B cell (primary cell): ENCODE measurements at regions not wholly inside any gene's neighbourhood (a gene's known extent, or its start where the extent isn't known, plus 50 kb on each side); places are given as distances from the start of the nearest gene placed in this dataset.

Experiments used
- ATAC-seq: fragments of 200-7000 bp; cut with Tn5 transposase; one replicate; pipeline ENCODE4 v1.10.0; 2021; ENCODE audit warnings: low read depth, mild to moderate bottlenecking, moderate number of reproducible peaks, moderate library complexity
- CTCF ChIA-PET: fragments of 350-600 bp; sonication (Branson Sonifier 250); formaldehyde crosslinking; loops from one replicate; lab custom pipeline; 2021; ENCODE audit warnings: antibody characterized with exemption, inconsistent platforms; lab: Charles Lee
- POLR2A ChIA-PET: fragments of 350-600 bp; sonication (Branson Sonifier 250); formaldehyde crosslinking; loops from one replicate; lab custom pipeline; 2021; ENCODE audit warnings: antibody characterized with exemption; lab: Charles Lee
- DNase-seq: peaks from one replicate; pipeline ENCODE4 v3.0.0; 2013
- H2AFZ ChIP-seq: 2 replicates; pipeline ENCODE4 v1.6.1; 2012; ENCODE audit warnings: mild to moderate bottlenecking, low read depth, low read length; ENCODE audit not compliant: insufficient read depth, poor library complexity, severe bottlenecking
- H3K27ac ChIP-seq, 2 donors: 1 replicate in 1 of 2; 2 replicates in 1 of 2; pipeline ENCODE4 v1.5.1; 2012 to 2013; ENCODE audit warnings: low read length in 2 of 2, mild to moderate bottlenecking in 2 of 2, moderate library complexity in 1 of 2
- H3K27me3 ChIP-seq, 4 experiments: fragments of 200-600 bp in 1 of 4; sonication (generic) in 1 of 4; replicated peaks in 1 of 4; 1 replicate in 2 of 4; 2 replicates in 2 of 4; pipeline versions ENCODE4 v1.6.1 to v1.7.0; 2013 to 2016; ENCODE audit warnings: low read length in 3 of 4, mild to moderate bottlenecking in 2 of 4, mixed read lengths in 1 of 4, moderate library complexity in 1 of 4; ENCODE audit not compliant: insufficient read depth in 4 of 4, control insufficient read depth in 3 of 4; ENCODE audit errors: control extremely low read depth in 1 of 4
- H3K36me3 ChIP-seq, 2 experiments: replicated peaks in 1 of 2; 1 replicate in 1 of 2; 2 replicates in 1 of 2; pipeline versions ENCODE4 v1.6.1 to v1.7.1; 2013; ENCODE audit warnings: low read length in 1 of 2; ENCODE audit not compliant: insufficient read depth in 2 of 2, control insufficient read depth in 1 of 2; ENCODE audit errors: control extremely low read depth in 1 of 2, extremely low read depth in 1 of 2
- H3K4me1 ChIP-seq, 2 donors: fragments of 200-600 bp in 1 of 2; sonication (generic) in 1 of 2; 1 replicate in 1 of 2; 2 replicates in 1 of 2; pipeline versions ENCODE4 v1.5.1 to v1.6.1; 2013 to 2017; ENCODE audit warnings: low read length in 2 of 2; ENCODE audit not compliant: control insufficient read depth in 2 of 2, insufficient read depth in 2 of 2
- H3K4me2 ChIP-seq: replicated peaks from 2 replicates; pipeline ENCODE3; 2012; ENCODE audit warnings: mild to moderate bottlenecking, low read depth, low read length; ENCODE audit not compliant: poor library complexity, severe bottlenecking
- H3K4me3 ChIP-seq, 5 experiments: fragments of 200-600 bp in 1 of 5; sonication (generic) in 1 of 5; 1 replicate in 3 of 5; 2 replicates in 2 of 5; pipeline versions ENCODE4 v1.5.1 to v1.7.0; 2011 to 2016; ENCODE audit warnings: low read length in 4 of 5, mild to moderate bottlenecking in 4 of 5, low read depth in 2 of 5, control low read depth in 1 of 5, moderate library complexity in 1 of 5; ENCODE audit not compliant: insufficient read depth in 1 of 5; ENCODE audit errors: control extremely low read depth in 1 of 5, extremely low read depth in 1 of 5
- H3K79me2 ChIP-seq: fragments of 200-600 bp; sonication (generic); one replicate; pipeline ENCODE4 v1.6.0; 2016; ENCODE audit warnings: low read length; ENCODE audit not compliant: control insufficient read depth, insufficient read depth
- H3K9ac ChIP-seq: fragments of 200-600 bp; sonication (generic); 2 replicates; pipeline ENCODE4 v1.6.1; 2017; ENCODE audit warnings: mild to moderate bottlenecking, low read length, moderate library complexity
- H3K9me3 ChIP-seq, 3 donors: one replicate each; pipeline versions ENCODE4 v1.6.1 to v1.7.1; 2013; ENCODE audit warnings: low read length in 2 of 3; ENCODE audit not compliant: control insufficient read depth in 2 of 3, insufficient read depth in 1 of 3; ENCODE audit errors: control extremely low read depth in 1 of 3
- H4K20me1 ChIP-seq: 2 replicates; pipeline ENCODE4 v1.6.0; 2012; ENCODE audit warnings: mild to moderate bottlenecking, low read length; ENCODE audit not compliant: insufficient read depth, control insufficient read depth, poor library complexity, severe bottlenecking
- H3K27ac Mint-ChIP-seq: one replicate; pipeline ENCODE4 v1.8.0; 2021; ENCODE audit warnings: mixed read lengths
- H3K27me3 Mint-ChIP-seq: one replicate; pipeline ENCODE4 v1.8.0; 2021; ENCODE audit warnings: mixed read lengths
- H3K4me1 Mint-ChIP-seq: one replicate; pipeline ENCODE4 v1.8.0; 2021; ENCODE audit warnings: mixed read lengths
- H3K4me3 Mint-ChIP-seq: one replicate; pipeline ENCODE4 v1.8.0; 2021; ENCODE audit warnings: mixed read lengths
- H3K9me3 Mint-ChIP-seq: one replicate; pipeline ENCODE4 v1.8.0; 2022; ENCODE audit warnings: mixed read lengths; ENCODE audit not compliant: insufficient read depth
- EZH2 ChIP-seq: IDR thresholded peaks from 2 replicates; pipeline ENCODE4 v1.6.1; 2012; ENCODE audit warnings: borderline replicate concordance, low read depth, mild to moderate bottlenecking, moderate library complexity, low read length; ENCODE audit not compliant: insufficient read depth, poor library complexity, severe bottlenecking
- WGBS: methylation state at CpG from one replicate; pipeline ENCODE4 v1.1.5; 2013; ENCODE audit warnings: missing lambda C conversion rate; ENCODE audit not compliant: insufficient coverage; 5-methylcytosine and 5-hydroxymethylcytosine counted together
- intact Hi-C: fragments of 100-400 bp; cut with micrococcal nuclease; formaldehyde crosslinking; loops from one replicate; pipeline ENCODE4 v1.10.0; 2022
- TF ChIP-seq, protein P1 (sequence below): fragments of 200-600 bp; IDR thresholded peaks from one replicate; pipeline ENCODE4 v1.8.0; 2022; ENCODE audit warnings: antibody characterized with exemption, mild to moderate bottlenecking

DNA sequence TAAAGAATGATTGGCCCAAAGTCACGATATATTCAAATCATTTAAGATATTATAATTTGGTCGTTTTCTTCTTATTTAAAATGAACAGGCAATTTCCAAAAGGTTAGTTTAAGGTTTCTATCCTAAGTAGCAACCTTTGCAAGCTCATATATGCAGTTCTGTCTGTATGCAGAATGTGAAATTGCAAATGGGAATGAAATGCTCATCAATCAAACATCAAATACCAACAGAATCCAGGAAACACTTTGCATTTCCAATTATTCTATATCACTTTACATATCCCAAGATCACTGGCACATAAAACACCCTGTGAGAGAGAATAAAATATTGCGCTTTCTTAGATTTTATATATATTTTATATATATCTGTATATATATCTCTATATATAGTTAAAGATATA is 237.3 kb downstream of the NRIP1 start:
- H3K9me3 ChIP-seq, result no peaks in the 10 kb centered on the region
- DNase-seq, result no peak
- H3K36me3 ChIP-seq, result no peaks in the 10 kb centered on the region
- no peaks in the 10 kb centered on the region for H3K79me2 ChIP-seq
- H2AFZ ChIP-seq, result no peak overlapping the region
- intact Hi-C loops, result no loop called here
- H3K9ac ChIP-seq, result no peak overlapping the region
- no peaks in the 10 kb centered on the region for H4K20me1 ChIP-seq
- H3K4me3 ChIP-seq, result no peak overlapping the region
- no peaks in the 10 kb centered on the region for H3K27me3 Mint-ChIP-seq
- H3K27ac Mint-ChIP-seq, result no peak overlapping the region
- ChIA-PET POLR2A (no interaction called here), CTCF (interaction anchor here (0.6 kb wide), 1 partner anchor 42 kb away, joined by 3 read pairs; no protein-coding TSS in a partner anchor)
- H3K4me2 ChIP-seq, result no peak overlapping the region
- ATAC-seq, result no peak
- TF ChIP-seq EZH2, result no peak
- TF ChIP-seq, protein P1, sequence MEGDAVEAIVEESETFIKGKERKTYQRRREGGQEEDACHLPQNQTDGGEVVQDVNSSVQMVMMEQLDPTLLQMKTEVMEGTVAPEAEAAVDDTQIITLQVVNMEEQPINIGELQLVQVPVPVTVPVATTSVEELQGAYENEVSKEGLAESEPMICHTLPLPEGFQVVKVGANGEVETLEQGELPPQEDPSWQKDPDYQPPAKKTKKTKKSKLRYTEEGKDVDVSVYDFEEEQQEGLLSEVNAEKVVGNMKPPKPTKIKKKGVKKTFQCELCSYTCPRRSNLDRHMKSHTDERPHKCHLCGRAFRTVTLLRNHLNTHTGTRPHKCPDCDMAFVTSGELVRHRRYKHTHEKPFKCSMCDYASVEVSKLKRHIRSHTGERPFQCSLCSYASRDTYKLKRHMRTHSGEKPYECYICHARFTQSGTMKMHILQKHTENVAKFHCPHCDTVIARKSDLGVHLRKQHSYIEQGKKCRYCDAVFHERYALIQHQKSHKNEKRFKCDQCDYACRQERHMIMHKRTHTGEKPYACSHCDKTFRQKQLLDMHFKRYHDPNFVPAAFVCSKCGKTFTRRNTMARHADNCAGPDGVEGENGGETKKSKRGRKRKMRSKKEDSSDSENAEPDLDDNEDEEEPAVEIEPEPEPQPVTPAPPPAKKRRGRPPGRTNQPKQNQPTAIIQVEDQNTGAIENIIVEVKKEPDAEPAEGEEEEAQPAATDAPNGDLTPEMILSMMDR, result no peak
- no peaks in the 10 kb centered on the region for H3K4me1 ChIP-seq
- no peak overlapping the region for H3K27ac ChIP-seq
- no peak overlapping the region for H3K4me3 Mint-ChIP-seq
- no peaks in the 10 kb centered on the region for H3K4me1 Mint-ChIP-seq
- H3K27me3 ChIP-seq, result no peaks in the 10 kb centered on the region
- no peaks in the 10 kb centered on the region for H3K9me3 Mint-ChIP-seq
- no CpG with 5 or more reads among the region's 3 CpGs for WGBS

DNA sequence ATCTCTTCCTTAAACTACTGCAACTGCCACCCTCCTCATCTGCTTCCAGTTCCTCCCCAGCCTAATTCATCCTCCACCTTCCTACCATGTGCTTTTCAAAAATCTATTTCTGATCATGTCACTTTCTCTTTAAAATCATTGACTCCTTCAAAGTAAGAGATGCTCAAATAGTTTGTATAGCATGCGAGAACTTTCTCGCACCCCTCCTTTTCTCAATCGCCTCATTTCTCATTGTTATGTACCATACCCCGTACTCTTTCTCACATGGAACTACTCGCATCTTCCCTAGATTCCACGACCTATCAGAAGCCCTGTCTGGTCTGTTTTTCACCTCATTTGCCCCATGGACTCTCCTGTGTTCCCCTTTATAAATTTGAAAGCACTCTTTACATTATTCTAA is 238.2 kb downstream of the NRIP1 start:
- Histone ChIP-seq H3K9me3 (no peaks in the 10 kb centered on the region), H3K79me2 (no peaks in the 10 kb centered on the region), H3K9ac (no peak overlapping the region), H2AFZ (no peak overlapping the region), H3K36me3 (no peaks in the 10 kb centered on the region), H3K27ac (no peak overlapping the region), H3K4me2 (no peak overlapping the region), H4K20me1 (no peaks in the 10 kb centered on the region), H3K4me1 (no peaks in the 10 kb centered on the region), H3K27me3 (no peaks in the 10 kb centered on the region), H3K4me3 (no peak overlapping the region)
- H3K9me3 Mint-ChIP-seq, result no peaks in the 10 kb centered on the region
- ChIA-PET CTCF (no interaction called here), POLR2A (no interaction called here)
- DNase-seq (no peak), ATAC-seq (no peak)
- H3K27ac Mint-ChIP-seq, result no peak overlapping the region
- intact Hi-C loops, result no loop called here
- 100% methylated on average over 4 of the region's 6 CpGs for WGBS
- H3K4me1 Mint-ChIP-seq, result no peaks in the 10 kb centered on the region
- no peaks in the 10 kb centered on the region for H3K27me3 Mint-ChIP-seq
- TF ChIP-seq EZH2, result no peak
- TF ChIP-seq, protein P1, result no peak
- no peak overlapping the region for H3K4me3 Mint-ChIP-seq
